ENCODE measurements at regions not wholly inside any gene's neighbourhood (a gene's known extent, or its start where the extent isn't known, plus 50 kb on each side); places are given as distances from the start of the nearest gene placed in this dataset.

DNA sequence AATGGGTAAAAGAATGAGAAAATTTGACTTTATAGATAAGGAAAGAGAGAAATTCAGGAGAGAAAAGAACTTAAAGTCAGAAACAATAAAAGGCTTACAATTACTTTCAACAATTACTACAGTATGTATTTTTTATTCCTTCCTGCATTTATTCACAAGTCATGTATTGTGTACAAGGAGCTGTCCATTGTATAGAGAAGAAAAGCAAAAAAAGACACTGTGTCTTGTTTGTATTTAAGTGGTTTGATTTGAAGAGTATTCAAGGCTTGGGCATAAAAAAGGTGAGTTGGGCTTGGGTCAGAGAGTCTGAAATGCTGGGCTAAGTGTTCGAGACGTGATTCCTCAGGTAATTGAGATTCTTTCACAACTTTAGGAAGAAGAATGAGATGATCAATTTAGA is 394.2 kb upstream of the ROBO2 start:
- DNase-seq = no peak

GRCh38 chr3:76646921-76647562 is 392.9 kb upstream of the ROBO2 start:
- no peak for DNase-seq

GRCh38 chr3:76651784-76652183 is 388.1 kb upstream of the ROBO2 start:
- peak; percentile 3 for DNase-seq

DNA sequence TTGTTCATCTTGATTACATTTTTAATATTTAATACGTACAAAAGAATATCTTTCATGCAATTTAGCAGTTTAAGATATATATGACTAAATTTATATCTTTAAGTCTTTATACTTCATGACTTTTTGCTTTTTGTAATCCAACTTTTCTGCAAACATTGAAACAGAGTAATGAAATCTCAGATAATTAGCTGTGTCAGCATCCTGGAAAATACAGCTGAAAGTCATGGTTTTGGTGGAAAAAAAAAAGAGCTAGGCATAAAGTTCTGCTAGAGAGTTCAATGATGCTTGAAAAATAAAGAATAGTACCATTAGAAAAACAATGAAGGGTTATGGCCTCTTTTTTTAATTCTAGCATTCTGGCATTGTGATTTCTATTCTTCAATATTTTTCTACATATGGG is 387.4 kb upstream of the ROBO2 start:
- no peak for DNase-seq

DNA sequence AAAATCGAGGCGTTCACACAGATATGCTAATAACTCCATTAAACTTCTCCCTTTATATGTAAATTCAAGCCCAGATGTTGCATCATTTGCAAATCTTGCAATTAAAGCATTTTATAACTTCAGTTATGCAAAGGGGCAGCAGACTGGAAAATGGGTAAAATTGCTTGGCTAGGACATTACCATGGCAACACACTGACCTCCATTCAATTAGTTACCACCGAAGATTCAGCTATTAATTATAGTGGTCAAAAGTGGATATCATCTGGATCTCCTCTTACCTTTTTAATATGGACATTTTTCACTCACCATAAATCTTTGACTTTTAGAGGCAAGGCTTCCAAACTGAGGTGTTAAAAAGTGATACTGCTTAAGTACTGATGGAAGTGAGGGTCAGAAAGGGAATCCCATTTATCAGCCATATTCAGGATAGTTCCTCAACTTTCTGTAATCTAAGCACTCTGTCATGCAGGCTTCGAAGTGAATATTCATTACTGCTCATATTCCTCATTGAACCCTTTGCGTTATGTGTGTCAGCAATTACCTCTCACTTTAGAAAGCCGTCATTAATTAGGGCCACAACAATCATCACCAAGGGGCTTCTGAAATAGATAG is 386.2 kb upstream of the ROBO2 start:
- DNase-seq = no peak

- no peak for DNase-seq
Observed at GRCh38 chr3:76656531-76657070, 383.3 kb upstream of the ROBO2 start.

DNA sequence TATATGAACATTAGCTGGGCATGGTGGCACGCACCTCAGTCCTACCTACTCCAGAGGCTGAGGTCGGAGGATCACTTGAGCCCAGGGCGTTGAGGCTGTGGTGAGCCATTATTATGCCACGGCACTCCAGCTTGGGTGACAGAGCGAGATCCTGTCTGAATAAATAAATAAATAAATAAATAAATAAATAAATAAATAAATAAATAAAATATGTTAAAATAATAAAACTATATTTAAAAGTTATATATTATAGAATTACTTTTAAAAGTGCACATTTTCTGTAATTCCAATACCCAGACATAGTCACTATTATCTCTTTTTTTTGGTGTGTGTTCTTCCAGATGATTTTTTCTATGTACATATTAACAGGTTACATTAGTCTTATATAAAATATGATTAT is 382.0 kb upstream of the ROBO2 start:
- DNase-seq = no peak

DNA sequence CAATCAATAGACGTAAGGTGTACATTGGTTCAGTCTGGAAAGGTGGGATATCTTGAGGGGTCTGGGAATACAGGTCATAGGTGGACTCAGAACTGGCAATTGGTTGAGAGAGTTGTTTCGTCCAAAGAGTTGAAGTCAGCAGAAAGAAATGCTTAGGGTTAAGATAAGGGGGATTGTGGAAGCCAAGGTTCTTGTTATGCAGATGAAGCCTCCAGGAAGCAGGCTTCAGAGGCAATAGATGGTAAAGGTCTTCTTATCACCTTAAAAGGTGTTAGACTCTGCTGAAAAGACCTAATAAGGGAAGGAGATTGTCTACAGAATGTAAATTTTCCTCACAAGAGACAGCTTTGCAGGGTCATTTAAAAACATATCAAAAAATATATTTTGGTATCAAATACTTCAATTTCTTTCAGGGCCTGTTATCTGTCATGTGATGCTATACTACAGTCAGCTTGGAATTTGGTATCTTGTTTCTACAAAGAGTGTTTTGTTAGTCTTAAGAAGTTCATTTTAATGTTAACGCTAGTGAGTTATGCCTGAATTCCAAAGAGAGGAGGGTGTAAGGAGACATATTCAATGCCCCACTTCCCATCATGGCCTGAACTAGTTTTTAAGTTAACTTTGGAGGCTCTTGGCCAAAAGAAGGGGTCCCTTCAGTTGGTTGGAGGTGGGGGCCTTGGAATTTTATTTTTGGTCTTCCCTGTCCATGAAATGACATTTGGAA is 378.2 kb upstream of the ROBO2 start:
- no peak for DNase-seq

- no peak for DNase-seq
Observed at GRCh38 chr3:76664816-76665215, 375.1 kb upstream of the ROBO2 start.

DNA sequence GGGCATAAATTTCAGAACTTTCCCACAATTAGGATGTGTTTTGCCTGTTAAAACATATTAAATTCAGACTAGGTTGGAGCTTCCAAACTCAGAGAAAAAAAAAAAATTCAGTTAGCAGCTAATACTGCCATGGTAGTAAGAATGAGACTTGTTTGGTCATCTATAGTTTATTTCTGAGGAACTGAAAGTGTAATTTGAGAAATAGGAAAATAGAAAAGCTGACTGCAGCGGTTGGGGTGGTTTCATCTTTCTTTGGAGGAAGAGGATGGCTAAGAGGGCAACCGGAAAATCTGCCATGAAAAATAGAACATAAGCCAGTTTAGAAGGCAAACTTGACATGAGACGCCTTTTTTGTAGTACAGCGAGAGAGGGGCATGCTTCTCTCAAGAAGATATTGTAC is 371.2 kb upstream of the ROBO2 start:
- DNase-seq = no peak

DNA sequence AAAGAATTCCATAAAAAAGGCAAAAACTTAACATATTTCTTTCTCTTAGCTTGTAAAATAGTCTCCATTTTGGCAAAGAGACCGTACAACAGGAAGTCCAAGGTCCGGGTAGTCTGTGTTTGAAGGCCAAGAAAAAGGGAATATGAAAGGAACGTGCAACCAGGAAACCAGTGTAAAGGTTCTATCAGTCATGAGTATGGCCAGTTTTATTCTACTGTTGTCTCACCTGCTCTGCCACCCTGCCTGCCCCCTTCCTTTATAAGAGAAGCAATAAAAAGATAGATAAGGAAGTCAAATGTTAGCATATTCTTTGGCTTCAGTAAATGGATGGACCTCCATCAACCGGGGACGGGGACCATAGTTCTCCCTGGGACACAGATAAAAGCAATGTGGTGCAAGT is 370.6 kb upstream of the ROBO2 start:
- DNase-seq = no peak

GRCh38 chr3:76673171-76673570 is 366.7 kb upstream of the ROBO2 start:
- DNase-seq = no peak

DNA sequence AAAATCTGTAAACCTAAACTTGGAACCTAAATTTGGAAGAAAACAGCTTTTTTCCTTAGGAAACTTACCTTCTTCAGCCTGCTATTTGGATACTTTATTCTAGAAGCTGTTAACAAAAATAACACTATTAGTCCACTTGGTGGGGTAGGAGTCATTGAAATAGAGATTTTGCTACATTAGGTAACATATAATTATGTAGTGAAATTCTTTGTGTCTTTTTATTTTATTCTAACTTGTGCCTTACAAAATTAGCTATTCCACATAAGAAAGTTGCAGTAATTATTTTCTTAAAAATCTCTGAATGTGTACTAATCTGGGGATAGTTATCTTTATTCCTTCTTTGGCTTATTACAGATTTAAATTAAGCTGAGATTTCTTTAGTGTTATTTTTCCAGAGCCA is 360.4 kb upstream of the ROBO2 start:
- no peak for DNase-seq

- no peak for DNase-seq
Observed at GRCh38 chr3:76683256-76683655, 356.6 kb upstream of the ROBO2 start.

DNA sequence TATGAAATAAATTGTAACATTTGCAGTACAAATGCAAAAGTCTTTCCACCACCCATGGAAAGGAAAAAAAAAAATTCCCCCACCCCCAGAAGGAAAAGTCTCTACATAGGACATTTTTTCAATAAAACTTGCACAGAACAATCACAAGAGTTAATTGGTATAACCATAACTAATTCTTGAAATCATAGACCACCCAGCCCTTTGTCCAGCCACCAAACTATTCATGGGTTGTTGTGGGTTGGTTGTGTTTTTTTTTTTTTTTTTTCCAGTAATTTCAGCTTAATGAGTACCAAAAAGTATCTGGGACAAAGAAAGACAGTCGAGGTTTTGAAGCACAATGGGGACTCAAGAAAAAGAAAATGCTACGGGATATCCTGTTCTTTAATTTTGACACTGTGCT is 355.0 kb upstream of the ROBO2 start:
- no peak for DNase-seq

- DNase-seq = no peak
Observed at GRCh38 chr3:76685858-76686257, 354.0 kb upstream of the ROBO2 start.

DNA sequence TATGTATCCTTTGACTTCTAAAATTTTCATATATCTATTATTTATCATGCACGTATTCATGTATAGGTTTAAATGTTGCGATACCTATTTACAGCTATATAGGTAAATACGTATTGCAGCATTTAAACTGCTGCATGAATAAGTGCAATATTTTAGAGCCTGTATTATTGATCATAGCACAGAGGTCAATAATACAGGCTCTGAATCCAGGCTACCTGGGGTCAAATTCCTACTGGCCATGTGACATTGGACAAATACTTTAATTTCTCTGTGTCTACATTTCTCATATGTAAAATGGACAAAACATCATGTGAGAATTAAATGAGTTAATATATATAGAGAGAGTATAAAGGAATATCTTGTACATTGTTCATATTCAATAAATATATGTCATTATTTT is 352.9 kb upstream of the ROBO2 start:
- DNase-seq = no peak

DNA sequence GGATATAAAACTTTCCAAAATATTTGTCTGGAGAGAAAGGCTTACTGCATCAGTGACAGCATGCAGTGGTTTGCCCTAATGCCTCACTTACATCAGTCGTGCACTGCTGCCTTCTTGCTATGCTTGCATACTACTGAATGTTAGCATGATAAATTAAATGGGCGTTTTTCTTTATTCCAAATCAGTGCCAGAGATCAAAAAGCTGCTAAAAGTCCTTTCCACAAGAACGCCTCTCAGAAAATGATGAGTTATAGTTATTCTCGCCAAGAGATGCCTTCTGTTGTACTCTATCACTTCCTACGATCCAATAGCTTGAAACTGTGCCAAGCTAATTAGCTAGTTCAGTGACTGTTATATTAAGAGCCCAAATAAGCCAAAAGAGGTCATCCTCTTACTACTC is 345.8 kb upstream of the ROBO2 start:
- no peak for DNase-seq

- no peak for DNase-seq
Observed at GRCh38 chr3:76698136-76698706, 341.7 kb upstream of the ROBO2 start.

GRCh38 chr3:76699846-76700245 is 340.1 kb upstream of the ROBO2 start:
- DNase-seq = no peak

DNA sequence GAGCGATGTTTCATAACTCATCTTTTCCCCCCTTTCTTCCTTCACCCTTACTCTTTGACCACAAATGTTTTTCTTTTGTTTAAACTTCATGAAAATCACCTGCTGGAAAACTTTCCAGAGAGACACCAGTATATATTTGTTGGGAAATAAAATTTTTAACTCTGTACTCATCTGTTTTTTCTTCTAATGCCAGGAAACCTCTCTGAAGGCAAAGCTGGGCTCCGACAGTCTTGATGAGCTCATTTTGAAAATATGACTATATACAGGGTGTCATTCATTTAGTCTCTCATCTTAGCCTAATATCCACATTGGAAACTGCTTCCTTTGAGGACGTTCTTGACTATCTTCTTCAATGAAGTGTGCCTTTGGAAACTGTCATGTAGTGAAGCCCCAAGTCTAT is 339.6 kb upstream of the ROBO2 start:
- DNase-seq = no peak

DNA sequence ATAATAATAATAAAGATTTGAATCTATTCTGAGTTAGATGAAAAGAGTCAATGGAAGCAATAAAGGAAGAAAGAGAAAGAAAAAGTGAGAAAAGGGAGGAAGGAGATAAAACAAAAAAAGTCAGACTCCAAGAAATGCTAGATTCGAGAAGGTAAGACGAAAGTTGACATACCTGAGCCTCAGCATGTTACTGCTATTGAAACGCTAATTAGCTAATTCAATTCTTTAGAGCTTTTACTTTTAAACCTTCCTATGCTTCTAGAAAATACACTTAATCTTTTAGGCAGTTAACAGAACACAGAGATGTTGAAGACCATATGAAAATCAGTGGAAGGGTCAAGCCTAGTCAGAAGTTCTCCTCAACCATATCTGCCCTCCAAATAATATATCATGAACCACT is 337.2 kb upstream of the ROBO2 start:
- DNase-seq = no peak

DNA sequence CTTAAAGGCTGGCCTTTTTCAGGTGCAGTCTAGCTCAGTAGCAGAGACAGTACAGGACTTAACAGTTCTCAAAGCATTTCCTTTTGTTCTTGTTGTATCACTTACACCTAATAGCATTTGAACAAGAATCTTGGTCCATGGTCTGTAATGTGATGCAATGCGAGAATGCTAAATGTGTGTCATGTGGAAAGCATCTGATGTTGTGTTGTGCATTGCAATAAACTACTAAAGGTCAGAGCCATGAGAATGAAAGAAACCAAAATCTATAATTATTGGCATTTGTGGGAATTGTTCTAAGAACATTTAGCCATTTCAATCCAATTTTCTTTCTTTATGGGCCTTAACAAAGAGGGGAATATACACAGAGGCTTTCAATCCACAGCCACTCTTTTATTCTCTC is 324.5 kb upstream of the ROBO2 start:
- no peak for DNase-seq

- DNase-seq = no peak
Observed at GRCh38 chr3:76723366-76723765, 316.5 kb upstream of the ROBO2 start.
